ENCODE measurements at regions not wholly inside any gene's neighbourhood (a gene's known extent, or its start where the extent isn't known, plus 50 kb on each side); places are given as distances from the start of the nearest gene placed in this dataset.

DNA sequence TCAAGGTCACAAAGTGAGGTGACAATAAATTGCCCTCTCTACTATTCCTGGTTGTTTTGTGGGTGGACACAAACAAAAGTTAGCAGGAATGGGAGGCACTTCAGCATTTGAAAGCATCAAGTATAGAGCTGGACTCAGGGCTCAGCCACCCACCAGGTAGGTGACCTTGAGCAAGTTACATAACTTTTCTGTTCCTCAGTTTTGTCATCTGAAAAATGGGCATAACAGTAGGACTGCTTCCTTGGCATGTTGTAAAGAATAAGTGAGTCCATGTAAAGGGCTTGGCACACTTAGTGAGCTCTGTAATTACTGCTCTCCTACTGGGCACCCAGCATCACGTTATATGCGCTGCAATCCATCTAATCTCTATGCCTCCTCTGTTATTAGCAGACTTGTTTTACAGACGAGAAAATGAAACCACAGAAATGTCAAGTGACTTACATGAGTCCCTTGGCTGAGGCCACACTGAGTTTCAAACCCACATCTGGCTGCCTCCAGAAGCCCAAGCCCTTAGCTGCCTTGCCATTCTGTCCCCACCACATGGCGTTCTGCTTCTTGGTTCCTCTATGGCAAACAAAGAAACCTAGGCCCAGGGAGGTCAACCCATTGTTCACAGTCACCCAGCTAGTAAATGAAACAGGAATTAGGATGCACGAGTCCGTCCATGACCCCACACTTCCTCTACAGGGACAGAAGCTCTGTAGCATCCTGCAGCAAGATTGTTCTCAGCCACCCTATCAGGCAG is 63.2 kb upstream of the SLC24A4 start:
- H3K27me3 ChIP-seq (ENCODE audit: insufficient read depth, low read depth, low read length) = no peaks in the 10 kb centered on the region
- no peak overlapping the region for H2AFZ ChIP-seq (ENCODE audit: low read depth, low read length)
- H3K4me2 ChIP-seq (ENCODE audit: low read length) = no peak overlapping the region
- no peak for TF ChIP-seq MXI1 (conservative IDR thresholded peaks at IDR 0.05; ENCODE audit: poor library complexity, severe bottlenecking)
- no peak for TF ChIP-seq REST (IDR thresholded peaks at IDR 0.05; ENCODE audit: borderline replicate concordance)
- TF ChIP-seq EP300 (conservative IDR thresholded peaks at IDR 0.05; ENCODE audit: poor library complexity, severe bottlenecking) = no peak
- no peak for TF ChIP-seq EZH2 (IDR thresholded peaks at IDR 0.05; ENCODE audit: borderline replicate concordance, insufficient read depth, low read length, poor library complexity, severe bottlenecking)
- TF ChIP-seq RAD21 (conservative IDR thresholded peaks at IDR 0.05) = no peak
- no peaks in the 10 kb centered on the region for H3K36me3 ChIP-seq (ENCODE audit: insufficient read depth, low read length)
- no peaks in the 10 kb centered on the region for H3K79me2 ChIP-seq (replicated peaks; ENCODE audit: insufficient read depth, low read length)
- H3K27ac ChIP-seq (ENCODE audit: low read length) = no peak overlapping the region
- H3K9me2 ChIP-seq (ENCODE audit: insufficient read depth, low read length) = no peaks in the 10 kb centered on the region
- no peak overlapping the region for H3K4me3 ChIP-seq (ENCODE audit: low read length)
- H3K9ac ChIP-seq (ENCODE audit: low read length) = no peak overlapping the region
- no peaks in the 10 kb centered on the region for H3F3A ChIP-seq (ENCODE audit: insufficient read depth, low read length, poor library complexity, severe bottlenecking)
- H4K20me1 ChIP-seq (ENCODE audit: insufficient read depth) = no peaks in the 10 kb centered on the region
- no peaks in the 10 kb centered on the region for H3K9me3 ChIP-seq (ENCODE audit: low read length)

DNA sequence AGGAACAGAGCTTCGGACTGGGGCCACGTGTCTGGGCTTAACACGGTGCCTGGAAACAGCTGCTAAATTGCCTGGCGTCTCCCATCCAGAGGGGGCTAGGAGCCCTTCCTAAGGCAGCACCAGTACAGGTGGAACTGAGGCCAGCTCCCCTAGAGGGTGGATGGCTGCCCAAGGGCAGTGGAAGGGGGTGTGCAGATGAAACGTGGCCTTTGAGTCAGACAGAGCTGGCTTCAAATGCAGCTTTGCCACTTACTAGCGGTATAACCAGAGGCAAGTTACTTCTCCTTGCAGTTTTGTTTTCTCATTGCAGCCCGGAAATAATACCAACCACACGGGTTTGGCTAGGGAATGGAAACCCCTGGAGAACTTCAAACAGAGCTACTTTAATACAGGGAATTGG is 59.3 kb upstream of the SLC24A4 start:
- no peaks in the 10 kb centered on the region for H4K20me1 ChIP-seq (ENCODE audit: insufficient read depth)
- H3K4me2 ChIP-seq (ENCODE audit: low read length) = no peak overlapping the region
- no peaks in the 10 kb centered on the region for H3K9me2 ChIP-seq (ENCODE audit: insufficient read depth, low read length)
- no peaks in the 10 kb centered on the region for H3F3A ChIP-seq (ENCODE audit: insufficient read depth, low read length, poor library complexity, severe bottlenecking)
- no peaks in the 10 kb centered on the region for H3K27me3 ChIP-seq (ENCODE audit: insufficient read depth, low read depth, low read length)
- no peak overlapping the region for H3K4me3 ChIP-seq (ENCODE audit: low read length)
- no peaks in the 10 kb centered on the region for H3K79me2 ChIP-seq (replicated peaks; ENCODE audit: insufficient read depth, low read length)
- H3K27ac ChIP-seq (ENCODE audit: low read length) = no peak overlapping the region
- H3K9me3 ChIP-seq (ENCODE audit: low read length) = no peaks in the 10 kb centered on the region
- TF ChIP-seq TAF1 (IDR thresholded peaks at IDR 0.05; ENCODE audit: low read depth) (no peak), RAD21 (conservative IDR thresholded peaks at IDR 0.05) (no peak), POLR2AphosphoS5 (IDR thresholded peaks at IDR 0.05) (no peak), REST (IDR thresholded peaks at IDR 0.05; ENCODE audit: borderline replicate concordance) (no peak), MXI1 (conservative IDR thresholded peaks at IDR 0.05; ENCODE audit: poor library complexity, severe bottlenecking) (no peak), SMC3 (conservative IDR thresholded peaks at IDR 0.05; ENCODE audit: poor library complexity) (no peak), EZH2 (IDR thresholded peaks at IDR 0.05; ENCODE audit: borderline replicate concordance, insufficient read depth, low read length, poor library complexity, severe bottlenecking) (no peak), EP300 (conservative IDR thresholded peaks at IDR 0.05; ENCODE audit: poor library complexity, severe bottlenecking) (no peak)
- TF ChIP-seq, protein P1, sequence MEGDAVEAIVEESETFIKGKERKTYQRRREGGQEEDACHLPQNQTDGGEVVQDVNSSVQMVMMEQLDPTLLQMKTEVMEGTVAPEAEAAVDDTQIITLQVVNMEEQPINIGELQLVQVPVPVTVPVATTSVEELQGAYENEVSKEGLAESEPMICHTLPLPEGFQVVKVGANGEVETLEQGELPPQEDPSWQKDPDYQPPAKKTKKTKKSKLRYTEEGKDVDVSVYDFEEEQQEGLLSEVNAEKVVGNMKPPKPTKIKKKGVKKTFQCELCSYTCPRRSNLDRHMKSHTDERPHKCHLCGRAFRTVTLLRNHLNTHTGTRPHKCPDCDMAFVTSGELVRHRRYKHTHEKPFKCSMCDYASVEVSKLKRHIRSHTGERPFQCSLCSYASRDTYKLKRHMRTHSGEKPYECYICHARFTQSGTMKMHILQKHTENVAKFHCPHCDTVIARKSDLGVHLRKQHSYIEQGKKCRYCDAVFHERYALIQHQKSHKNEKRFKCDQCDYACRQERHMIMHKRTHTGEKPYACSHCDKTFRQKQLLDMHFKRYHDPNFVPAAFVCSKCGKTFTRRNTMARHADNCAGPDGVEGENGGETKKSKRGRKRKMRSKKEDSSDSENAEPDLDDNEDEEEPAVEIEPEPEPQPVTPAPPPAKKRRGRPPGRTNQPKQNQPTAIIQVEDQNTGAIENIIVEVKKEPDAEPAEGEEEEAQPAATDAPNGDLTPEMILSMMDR (IDR thresholded peaks at IDR 0.05; ENCODE audit: poor library complexity, severe bottlenecking) = no peak
- H3K9ac ChIP-seq (ENCODE audit: low read length) = no peak overlapping the region
- H2AFZ ChIP-seq (ENCODE audit: low read depth, low read length) = no peak overlapping the region
- H3K36me3 ChIP-seq (ENCODE audit: insufficient read depth, low read length) = no peaks in the 10 kb centered on the region
